Fibroblast of lung (primary cell): ENCODE measurements at regions not wholly inside any gene's neighbourhood (a gene's known extent, or its start where the extent isn't known, plus 50 kb on each side); places are given as distances from the start of the nearest gene placed in this dataset.

Source experiments
- EZH2 ChIP-seq: IDR thresholded peaks from 2 replicates; pipeline ENCODE4 v1.5.1; 2012; ENCODE audit warnings: low read length, control low read depth, mild to moderate bottlenecking; ENCODE audit errors: missing control alignments
- TF ChIP-seq, protein P1 (sequence below), 2 donors: IDR thresholded peaks in 1 of 2; conservative IDR thresholded peaks in 1 of 2; 1 replicate in 1 of 2; 2 replicates in 1 of 2; pipeline ENCODE4 v1.5.1; 2011 to 2012; ENCODE audit warnings: low read length in 2 of 2, control low read depth in 1 of 2, inconsistent platforms in 1 of 2, low read depth in 1 of 2, mild to moderate bottlenecking in 1 of 2

DNA sequence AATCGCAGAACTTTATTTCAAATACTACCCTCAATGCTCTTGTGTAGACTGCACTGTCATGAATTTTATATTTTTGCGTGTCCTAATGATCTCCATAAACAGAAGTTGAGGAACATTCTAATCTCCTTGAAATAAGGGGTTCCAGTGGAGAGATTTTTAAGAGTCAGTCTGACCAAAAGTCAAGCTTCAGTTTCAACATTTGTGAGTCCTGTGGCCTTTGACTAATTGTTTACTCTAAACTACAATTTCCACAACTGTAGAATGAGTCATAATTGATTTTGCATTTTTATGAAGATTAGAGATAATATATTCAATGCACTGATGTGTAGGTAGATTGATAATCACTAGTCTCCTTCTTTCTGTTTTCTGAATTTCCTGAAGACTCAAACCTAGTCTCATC, 720.3 kb upstream of the ID2 start:
- TF ChIP-seq, protein P1, sequence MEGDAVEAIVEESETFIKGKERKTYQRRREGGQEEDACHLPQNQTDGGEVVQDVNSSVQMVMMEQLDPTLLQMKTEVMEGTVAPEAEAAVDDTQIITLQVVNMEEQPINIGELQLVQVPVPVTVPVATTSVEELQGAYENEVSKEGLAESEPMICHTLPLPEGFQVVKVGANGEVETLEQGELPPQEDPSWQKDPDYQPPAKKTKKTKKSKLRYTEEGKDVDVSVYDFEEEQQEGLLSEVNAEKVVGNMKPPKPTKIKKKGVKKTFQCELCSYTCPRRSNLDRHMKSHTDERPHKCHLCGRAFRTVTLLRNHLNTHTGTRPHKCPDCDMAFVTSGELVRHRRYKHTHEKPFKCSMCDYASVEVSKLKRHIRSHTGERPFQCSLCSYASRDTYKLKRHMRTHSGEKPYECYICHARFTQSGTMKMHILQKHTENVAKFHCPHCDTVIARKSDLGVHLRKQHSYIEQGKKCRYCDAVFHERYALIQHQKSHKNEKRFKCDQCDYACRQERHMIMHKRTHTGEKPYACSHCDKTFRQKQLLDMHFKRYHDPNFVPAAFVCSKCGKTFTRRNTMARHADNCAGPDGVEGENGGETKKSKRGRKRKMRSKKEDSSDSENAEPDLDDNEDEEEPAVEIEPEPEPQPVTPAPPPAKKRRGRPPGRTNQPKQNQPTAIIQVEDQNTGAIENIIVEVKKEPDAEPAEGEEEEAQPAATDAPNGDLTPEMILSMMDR (conservative IDR thresholded peaks at IDR 0.05 in 1 of 2, IDR thresholded peaks at IDR 0.05 in 1 of 2; ENCODE audit: low read depth in 1 of 2, low read length in 2 of 2): no peak
- TF ChIP-seq EZH2: no peak
